GM06990 (cell line): ENCODE measurements at regions not wholly inside any gene's neighbourhood (a gene's known extent, or its start where the extent isn't known, plus 50 kb on each side); places are given as distances from the start of the nearest gene placed in this dataset.

Experiments used
- DNase-seq: peaks from one replicate; pipeline ENCODE4 v3.0.0-alpha.2; 2011; ENCODE audit not compliant: insufficient read length; ENCODE audit errors: extremely low read depth
- H3K27me3 ChIP-seq: replicated peaks from 2 replicates; pipeline ENCODE4 v1.6.0; 2011; ENCODE audit warnings: low read length; ENCODE audit not compliant: control insufficient read depth, insufficient read depth
- H3K36me3 ChIP-seq: 2 replicates; pipeline ENCODE4 v1.5.1; 2011; ENCODE audit warnings: low read length; ENCODE audit not compliant: control insufficient read depth, insufficient read depth
- H3K4me3 ChIP-seq: replicated peaks from 2 replicates; pipeline ENCODE4 v1.5.1; 2011; ENCODE audit warnings: low read depth, mild to moderate bottlenecking, control low read depth, low read length
- TF ChIP-seq, protein P1 (sequence below): IDR thresholded peaks from 2 replicates; pipeline ENCODE4 v1.5.1; 2011; ENCODE audit warnings: low read length, control low read depth, mild to moderate bottlenecking, inconsistent platforms; ENCODE audit not compliant: insufficient read depth, poor library complexity, severe bottlenecking

DNA sequence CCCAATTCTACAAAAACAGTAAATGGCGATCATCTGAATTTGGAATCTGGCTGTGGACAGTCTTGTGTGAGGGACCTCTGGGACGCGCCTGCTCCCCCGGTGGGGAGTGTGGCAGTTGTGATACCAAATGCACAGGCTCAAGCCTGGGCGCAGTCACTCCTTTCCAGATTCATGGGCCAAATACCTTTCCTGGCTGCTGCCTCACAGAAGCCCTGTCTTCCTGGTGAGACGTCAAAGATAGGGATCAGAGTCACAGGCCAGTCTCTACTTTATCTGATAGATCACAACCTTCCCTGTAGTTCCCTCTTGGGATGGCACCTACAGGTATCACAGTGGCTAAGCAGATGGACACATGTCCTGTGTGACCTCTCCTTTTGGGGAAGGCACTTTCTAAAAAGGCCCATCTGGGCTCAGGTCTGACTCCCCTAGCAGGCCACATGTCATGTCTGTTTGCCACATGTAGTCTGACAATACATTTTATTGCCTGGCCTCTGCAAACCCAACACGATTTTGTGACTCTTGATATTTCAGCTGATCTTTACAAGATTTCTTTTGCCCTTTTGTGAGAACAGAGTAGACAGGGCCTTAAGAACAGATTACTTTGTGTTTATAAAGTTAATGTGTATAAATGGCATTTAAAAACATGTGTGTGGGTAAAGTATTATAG lies 150.1 kb downstream of the SNX10 start:
- no peaks in the 10 kb centered on the region; the same call in 1 of the 2 replicates for H3K27me3 ChIP-seq
- TF ChIP-seq, protein P1, sequence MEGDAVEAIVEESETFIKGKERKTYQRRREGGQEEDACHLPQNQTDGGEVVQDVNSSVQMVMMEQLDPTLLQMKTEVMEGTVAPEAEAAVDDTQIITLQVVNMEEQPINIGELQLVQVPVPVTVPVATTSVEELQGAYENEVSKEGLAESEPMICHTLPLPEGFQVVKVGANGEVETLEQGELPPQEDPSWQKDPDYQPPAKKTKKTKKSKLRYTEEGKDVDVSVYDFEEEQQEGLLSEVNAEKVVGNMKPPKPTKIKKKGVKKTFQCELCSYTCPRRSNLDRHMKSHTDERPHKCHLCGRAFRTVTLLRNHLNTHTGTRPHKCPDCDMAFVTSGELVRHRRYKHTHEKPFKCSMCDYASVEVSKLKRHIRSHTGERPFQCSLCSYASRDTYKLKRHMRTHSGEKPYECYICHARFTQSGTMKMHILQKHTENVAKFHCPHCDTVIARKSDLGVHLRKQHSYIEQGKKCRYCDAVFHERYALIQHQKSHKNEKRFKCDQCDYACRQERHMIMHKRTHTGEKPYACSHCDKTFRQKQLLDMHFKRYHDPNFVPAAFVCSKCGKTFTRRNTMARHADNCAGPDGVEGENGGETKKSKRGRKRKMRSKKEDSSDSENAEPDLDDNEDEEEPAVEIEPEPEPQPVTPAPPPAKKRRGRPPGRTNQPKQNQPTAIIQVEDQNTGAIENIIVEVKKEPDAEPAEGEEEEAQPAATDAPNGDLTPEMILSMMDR = no peak
- no peak for DNase-seq
- no peak overlapping the region for H3K4me3 ChIP-seq
- no peaks in the 10 kb centered on the region for H3K36me3 ChIP-seq

DNA sequence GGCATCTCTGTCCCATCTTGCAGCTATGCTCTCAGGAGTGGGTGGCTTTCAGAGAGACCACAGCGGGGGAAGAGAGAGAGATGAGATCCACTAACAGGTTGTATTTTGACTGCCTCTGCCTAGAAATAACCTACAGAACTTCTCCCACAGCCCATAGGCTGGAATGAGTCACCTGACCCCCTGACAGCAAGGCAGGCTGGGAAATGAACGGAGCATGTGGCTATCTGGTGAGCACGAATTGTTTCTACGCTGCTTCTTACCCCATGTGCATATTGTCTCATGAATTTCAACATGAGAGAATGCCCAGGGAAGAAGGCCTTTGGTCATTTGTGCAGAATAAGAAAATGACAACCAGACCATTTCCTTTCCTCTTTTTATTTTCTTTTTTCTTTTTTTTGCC lies 151.3 kb downstream of the SNX10 start:
- no peak for DNase-seq
- no peak overlapping the region for H3K4me3 ChIP-seq
- TF ChIP-seq, protein P1 = no peak
- no peaks in the 10 kb centered on the region for H3K36me3 ChIP-seq
- no peaks in the 10 kb centered on the region; the same call in 1 of the 2 replicates for H3K27me3 ChIP-seq

DNA sequence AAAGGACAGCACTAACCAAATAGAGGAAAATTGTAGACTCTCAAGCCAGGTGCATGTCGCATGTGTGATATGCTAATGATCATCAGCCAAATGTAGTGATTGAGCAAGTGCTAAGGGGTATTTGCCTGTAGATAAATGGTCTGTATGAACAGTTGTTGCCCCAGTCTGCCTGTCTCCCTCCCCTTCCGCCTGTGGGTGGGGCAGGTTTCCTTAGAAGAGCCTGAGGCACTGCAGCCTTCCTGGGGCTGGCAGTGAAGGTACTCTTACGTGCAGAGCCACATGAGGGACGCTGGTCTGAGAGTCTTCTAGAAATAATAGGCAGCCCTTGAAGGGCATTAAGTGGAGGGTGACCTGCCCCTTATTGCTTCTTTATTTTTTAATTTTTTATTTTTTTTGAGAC lies 152.1 kb downstream of the SNX10 start:
- no peaks in the 10 kb centered on the region; the same call in 1 of the 2 replicates for H3K27me3 ChIP-seq
- no peak for DNase-seq
- no peaks in the 10 kb centered on the region for H3K36me3 ChIP-seq
- TF ChIP-seq, protein P1 = no peak
- H3K4me3 ChIP-seq = no peak overlapping the region

DNA sequence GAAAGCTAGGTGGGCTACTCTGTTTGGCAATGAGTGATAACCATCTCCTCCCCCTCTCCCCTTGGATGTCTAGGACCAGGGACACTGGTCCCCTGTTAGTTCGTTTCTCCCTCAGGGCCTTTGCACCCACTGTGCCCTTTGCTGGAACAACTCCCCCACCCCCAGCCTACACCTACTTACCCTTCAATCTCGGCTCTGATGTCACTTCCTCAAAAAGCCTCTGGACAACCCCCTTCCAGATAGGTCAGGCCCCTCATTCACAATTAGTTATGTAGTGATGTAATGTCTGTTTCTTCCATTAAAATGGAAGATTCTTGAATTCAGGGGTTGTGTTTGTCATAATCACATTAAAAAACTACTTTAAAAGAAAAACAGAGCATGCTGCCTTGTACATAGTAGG lies 152.9 kb downstream of the SNX10 start:
- no peak for DNase-seq
- Histone ChIP-seq H3K4me3 (no peak overlapping the region), H3K36me3 (no peaks in the 10 kb centered on the region), H3K27me3 (no peaks in the 10 kb centered on the region; the same call in 1 of the 2 replicates)
- TF ChIP-seq, protein P1 = no peak

DNA sequence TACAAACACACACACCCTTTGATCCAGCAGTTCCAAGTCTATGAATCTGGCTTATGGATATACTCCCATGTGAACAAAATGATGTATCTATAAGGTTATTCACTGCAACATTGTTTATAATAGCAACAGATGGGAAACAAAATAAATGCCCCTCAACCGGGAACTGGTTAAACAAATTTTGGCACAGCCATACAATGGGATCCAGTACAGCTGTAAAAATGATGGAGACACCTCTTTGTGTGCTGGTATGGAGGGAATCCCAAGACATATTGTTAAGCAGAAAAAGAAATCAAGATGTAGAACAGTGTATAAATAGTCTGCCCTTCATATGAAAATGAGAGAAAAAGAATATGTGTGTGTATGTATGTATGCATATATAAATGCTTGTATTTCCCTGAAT lies 155.5 kb downstream of the SNX10 start:
- TF ChIP-seq, protein P1 = no peak
- Histone ChIP-seq H3K4me3 (no peak overlapping the region), H3K27me3 (no peaks in the 10 kb centered on the region; the same call in 1 of the 2 replicates), H3K36me3 (no peaks in the 10 kb centered on the region)
- no peak for DNase-seq
